ENCODE measurements at regions not wholly inside any gene's neighbourhood (a gene's known extent, or its start where the extent isn't known, plus 50 kb on each side); places are given as distances from the start of the nearest gene placed in this dataset.

GRCh38 chr7:32275216-32276009 lies 205.2 kb upstream of the PDE1C start:
- TF ChIP-seq EZH2 (IDR thresholded peaks at IDR 0.05; ENCODE audit: borderline replicate concordance, insufficient read depth, low read length, poor library complexity, severe bottlenecking) (no peak), RAD21 (conservative IDR thresholded peaks at IDR 0.05) (no peak), CTCF (IDR thresholded peaks at IDR 0.05; ENCODE audit: poor library complexity, severe bottlenecking) (no peak), EP300 (conservative IDR thresholded peaks at IDR 0.05; ENCODE audit: poor library complexity, severe bottlenecking) (no peak)

All from neural cell (in vitro differentiated cells).